ENCODE measurements at regions not wholly inside any gene's neighbourhood (a gene's known extent, or its start where the extent isn't known, plus 50 kb on each side); places are given as distances from the start of the nearest gene placed in this dataset.

DNA sequence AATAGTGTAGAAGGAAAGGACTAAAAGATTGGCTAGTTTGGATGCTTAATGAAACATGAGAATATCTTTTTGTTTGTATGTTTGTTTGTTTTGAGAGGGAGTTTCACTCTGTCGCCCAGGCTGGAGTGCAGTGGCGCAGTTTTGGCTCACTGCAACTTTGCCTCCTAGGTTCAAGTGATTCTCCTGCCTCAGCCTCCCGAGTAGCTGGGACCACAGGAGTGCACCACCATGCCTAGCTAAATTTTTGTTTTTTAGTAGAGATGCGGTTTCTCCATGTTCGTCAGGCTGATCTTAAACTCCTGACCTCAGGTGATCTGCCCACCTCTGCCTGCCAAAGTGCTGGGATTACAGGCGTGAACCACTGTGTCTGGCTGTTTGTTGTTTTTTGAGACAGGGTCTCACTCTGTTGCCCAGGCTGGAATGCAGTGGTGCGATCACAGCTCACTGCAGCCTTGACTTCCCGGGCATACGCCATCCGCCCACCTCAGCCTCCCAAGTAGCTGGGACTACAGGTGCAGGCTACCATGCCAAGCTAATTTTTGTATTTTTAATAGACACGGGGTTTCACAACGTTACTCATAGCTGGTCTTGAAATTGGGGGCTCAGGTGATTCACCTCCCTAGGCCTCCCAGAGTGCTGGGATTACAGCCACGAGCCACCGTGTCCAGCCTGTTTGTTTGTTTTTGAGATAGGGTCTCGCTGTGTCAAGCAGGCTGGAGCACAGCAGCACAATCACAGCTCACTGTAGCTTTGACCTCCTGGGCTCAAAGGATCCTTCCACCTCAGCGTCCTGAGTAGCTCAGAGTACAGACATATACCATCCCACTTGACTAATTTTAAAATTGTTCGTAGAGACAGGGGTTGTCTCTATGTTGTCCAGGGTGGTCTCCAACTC, 209.2 kb downstream of the MYCN start:
- no peaks in the 10 kb centered on the region for H3K9me3 ChIP-seq (ENCODE audit: control insufficient read depth, insufficient read depth, low read length)
- no peak overlapping the region for H3K4me3 ChIP-seq (ENCODE audit: low read depth, low read length)
- no peak overlapping the region for H3K27ac ChIP-seq (ENCODE audit: low read depth, low read length)
- no peak for DNase-seq (ENCODE audit: low read depth in 4 of 6, low spot score in 6 of 6)
- H3K27me3 ChIP-seq (ENCODE audit: control insufficient read depth, insufficient read depth, low read length): no peaks in the 10 kb centered on the region
- 91% methylated on average over 15 of the region's 17 CpGs for WGBS (ENCODE audit: insufficient coverage)
- H3K4me1 ChIP-seq (ENCODE audit: control insufficient read depth, insufficient read depth, low read length): no peaks in the 10 kb centered on the region
- no peaks in the 10 kb centered on the region for H3K36me3 ChIP-seq (ENCODE audit: control insufficient read depth, insufficient read depth, low read length)

DNA sequence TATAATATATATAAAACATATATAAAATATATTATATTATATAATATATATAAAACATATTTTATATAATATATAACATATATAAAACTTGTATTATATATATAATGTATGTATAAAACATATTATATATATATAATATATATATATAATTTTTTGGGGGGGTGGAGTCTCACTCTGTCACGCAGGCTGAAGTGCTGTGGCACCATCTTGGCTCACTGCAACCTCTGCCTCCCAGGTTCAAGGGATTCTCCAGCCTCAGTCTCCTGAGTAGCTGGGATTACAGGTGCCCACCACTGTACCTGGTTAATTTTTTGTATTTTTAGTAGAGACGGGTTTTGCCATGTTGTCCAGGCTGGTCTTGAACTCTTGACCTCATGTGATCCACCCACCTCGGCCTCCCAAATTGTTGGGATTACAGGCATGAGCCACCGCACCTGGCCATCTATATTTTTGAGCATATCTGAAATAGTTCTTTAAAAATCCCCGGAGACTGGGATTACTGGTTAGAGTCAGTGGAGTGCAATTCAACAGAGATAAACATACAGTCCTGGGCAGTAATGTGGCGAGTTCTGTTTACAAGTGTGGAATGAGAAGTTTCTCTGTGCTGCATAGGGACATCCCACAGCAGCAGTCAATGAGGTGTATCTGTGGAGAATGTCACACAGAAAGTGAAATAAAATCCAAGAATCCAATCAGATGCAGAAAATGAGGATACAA, 208.4 kb downstream of the MYCN start:
- H3K27me3 ChIP-seq (ENCODE audit: control insufficient read depth, insufficient read depth, low read length): no peaks in the 10 kb centered on the region
- no peak overlapping the region for H3K4me3 ChIP-seq (ENCODE audit: low read depth, low read length)
- no peaks in the 10 kb centered on the region for H3K36me3 ChIP-seq (ENCODE audit: control insufficient read depth, insufficient read depth, low read length)
- H3K9me3 ChIP-seq (ENCODE audit: control insufficient read depth, insufficient read depth, low read length): no peaks in the 10 kb centered on the region
- no peak overlapping the region for H3K27ac ChIP-seq (ENCODE audit: low read depth, low read length)
- H3K4me1 ChIP-seq (ENCODE audit: control insufficient read depth, insufficient read depth, low read length): no peaks in the 10 kb centered on the region
- DNase-seq (ENCODE audit: low read depth in 4 of 6, low spot score in 6 of 6): peak in 1 of 6 donors; percentile 22
- WGBS (ENCODE audit: insufficient coverage): 90% methylated on average over 4 of the region's 6 CpGs

DNA sequence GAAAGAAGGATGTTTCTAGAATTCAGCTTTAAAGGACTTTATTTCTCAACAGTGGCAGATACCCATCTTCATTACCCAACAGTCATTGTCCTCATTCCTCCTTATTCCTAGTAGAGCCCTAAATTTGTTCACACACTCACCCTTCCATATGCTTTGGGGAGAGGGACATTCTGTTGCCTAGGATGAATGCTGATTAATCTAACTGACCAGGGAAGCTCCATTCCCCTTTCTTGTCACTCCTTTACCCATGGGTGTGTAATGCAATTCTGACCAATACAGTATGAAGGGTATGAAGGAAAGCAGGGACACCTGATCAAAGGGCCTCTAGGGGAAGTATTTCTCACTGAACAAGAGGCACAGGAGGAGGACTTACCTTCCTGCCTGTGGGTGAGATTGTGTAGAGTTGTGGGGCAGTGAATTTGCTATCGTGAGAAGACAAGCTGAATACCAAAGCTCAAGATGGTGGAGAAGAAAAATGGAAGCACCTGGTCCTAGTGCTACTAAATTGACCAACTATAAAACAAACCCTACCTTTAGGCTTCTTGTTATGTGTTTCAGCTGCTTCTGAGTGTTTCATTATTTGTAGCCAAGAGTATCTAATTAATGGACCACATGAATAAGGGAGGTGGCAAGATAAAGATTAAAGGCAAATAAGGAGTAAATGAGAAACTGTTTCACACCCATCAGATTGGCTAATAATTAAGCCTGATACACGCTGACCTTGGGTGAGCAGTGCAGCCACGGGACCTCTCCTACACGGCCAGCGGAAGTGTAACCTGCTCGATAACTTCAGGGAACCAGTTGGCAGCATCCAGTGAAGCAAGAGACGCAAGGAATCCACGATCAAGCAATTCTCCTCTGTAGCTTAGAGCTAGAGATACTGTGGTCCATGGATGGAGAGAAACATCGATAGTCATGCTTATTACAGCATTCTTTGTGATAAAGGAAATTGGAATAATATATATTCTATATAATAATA, 202.3 kb downstream of the MYCN start:
- DNase-seq (ENCODE audit: low read depth in 4 of 6, low spot score in 6 of 6): no peak
- WGBS (ENCODE audit: insufficient coverage): 90% methylated on average over 2 of the region's 9 CpGs

DNA sequence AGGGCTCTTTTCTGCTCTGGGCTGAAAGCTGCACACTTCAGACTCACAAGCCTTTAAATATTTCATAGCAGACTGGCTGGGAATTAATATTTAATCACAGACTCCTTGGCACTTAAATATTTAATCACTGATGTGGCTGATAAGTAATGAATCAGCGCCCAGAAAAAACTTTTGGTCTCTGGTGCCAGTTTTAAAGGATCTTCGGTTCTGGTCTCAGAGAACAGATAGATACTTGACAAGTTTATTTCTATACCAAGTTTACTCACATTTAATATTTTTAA, 201.2 kb downstream of the MYCN start:
- Histone ChIP-seq H3K4me3 (ENCODE audit: low read depth, low read length) (no peak overlapping the region), H3K4me1 (ENCODE audit: control insufficient read depth, insufficient read depth, low read length) (no peaks in the 10 kb centered on the region), H3K9me3 (ENCODE audit: control insufficient read depth, insufficient read depth, low read length) (no peaks in the 10 kb centered on the region), H3K36me3 (ENCODE audit: control insufficient read depth, insufficient read depth, low read length) (no peaks in the 10 kb centered on the region), H3K27me3 (ENCODE audit: control insufficient read depth, insufficient read depth, low read length) (no peaks in the 10 kb centered on the region), H3K27ac (ENCODE audit: low read depth, low read length) (no peak overlapping the region)
- WGBS (ENCODE audit: insufficient coverage): no CpG with 5 or more reads among the region's 2 CpGs
- no peak for DNase-seq (ENCODE audit: low read depth in 4 of 6, low spot score in 6 of 6)

More for the DNA sequence above, 202.3 kb downstream of the MYCN start:
- Histone ChIP-seq H3K9me3 (ENCODE audit: control insufficient read depth, insufficient read depth, low read length) (no peaks in the 10 kb centered on the region), H3K36me3 (ENCODE audit: control insufficient read depth, insufficient read depth, low read length) (no peaks in the 10 kb centered on the region), H3K4me3 (ENCODE audit: low read depth, low read length) (no peak overlapping the region), H3K27ac (ENCODE audit: low read depth, low read length) (no peak overlapping the region), H3K27me3 (ENCODE audit: control insufficient read depth, insufficient read depth, low read length) (no peaks in the 10 kb centered on the region), H3K4me1 (ENCODE audit: control insufficient read depth, insufficient read depth, low read length) (no peaks in the 10 kb centered on the region)

DNA sequence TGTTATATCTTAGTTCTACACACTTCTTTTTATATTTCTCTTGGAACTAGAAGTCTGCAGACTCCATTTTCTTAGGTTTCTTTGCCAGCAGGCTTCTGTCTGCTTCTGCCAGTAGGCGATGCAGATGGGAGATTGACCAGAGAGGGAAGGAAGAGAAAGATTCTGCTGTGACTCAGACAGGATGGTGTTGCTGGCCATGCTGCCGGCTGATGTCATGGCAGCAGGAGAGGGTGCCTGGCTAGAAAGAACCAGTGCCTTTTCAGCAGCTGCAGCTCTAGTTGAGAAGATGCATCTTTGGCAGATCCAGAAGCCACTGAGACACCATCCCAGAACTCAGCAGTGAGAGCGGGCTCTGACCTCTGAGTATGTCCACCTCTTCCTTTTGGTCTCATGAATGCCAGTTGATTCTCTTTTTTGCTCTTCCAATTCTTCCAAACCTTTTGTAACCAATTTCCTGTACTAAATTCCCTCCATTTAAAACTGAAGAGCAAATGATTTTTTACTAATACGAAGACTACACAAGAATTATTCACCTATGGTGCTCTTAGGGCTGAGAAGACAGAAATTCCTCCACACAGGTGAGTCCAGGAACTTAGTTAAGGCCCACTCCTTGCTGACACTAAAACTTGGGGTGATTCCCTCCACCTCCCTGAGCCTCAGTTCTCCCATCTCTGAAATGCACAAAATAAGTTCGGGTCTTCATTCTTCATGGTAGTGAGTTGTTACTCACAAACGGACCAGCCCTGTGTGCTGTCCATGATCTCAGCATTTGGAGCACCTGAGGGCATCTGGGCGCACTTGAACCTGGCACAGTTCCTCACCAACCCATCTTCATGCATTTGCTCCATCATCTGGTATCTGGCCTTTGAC, 200.7 kb downstream of the MYCN start:
- H3K9me3 ChIP-seq (ENCODE audit: control insufficient read depth, insufficient read depth, low read length): no peaks in the 10 kb centered on the region
- 95% methylated on average over 6 of the region's 7 CpGs for WGBS (ENCODE audit: insufficient coverage)
- H3K27me3 ChIP-seq (ENCODE audit: control insufficient read depth, insufficient read depth, low read length): no peaks in the 10 kb centered on the region
- no peak for DNase-seq (ENCODE audit: low read depth in 4 of 6, low spot score in 6 of 6)
- H3K27ac ChIP-seq (ENCODE audit: low read depth, low read length): no peak overlapping the region
- no peaks in the 10 kb centered on the region for H3K36me3 ChIP-seq (ENCODE audit: control insufficient read depth, insufficient read depth, low read length)
- no peaks in the 10 kb centered on the region for H3K4me1 ChIP-seq (ENCODE audit: control insufficient read depth, insufficient read depth, low read length)
- H3K4me3 ChIP-seq (ENCODE audit: low read depth, low read length): no peak overlapping the region

DNA sequence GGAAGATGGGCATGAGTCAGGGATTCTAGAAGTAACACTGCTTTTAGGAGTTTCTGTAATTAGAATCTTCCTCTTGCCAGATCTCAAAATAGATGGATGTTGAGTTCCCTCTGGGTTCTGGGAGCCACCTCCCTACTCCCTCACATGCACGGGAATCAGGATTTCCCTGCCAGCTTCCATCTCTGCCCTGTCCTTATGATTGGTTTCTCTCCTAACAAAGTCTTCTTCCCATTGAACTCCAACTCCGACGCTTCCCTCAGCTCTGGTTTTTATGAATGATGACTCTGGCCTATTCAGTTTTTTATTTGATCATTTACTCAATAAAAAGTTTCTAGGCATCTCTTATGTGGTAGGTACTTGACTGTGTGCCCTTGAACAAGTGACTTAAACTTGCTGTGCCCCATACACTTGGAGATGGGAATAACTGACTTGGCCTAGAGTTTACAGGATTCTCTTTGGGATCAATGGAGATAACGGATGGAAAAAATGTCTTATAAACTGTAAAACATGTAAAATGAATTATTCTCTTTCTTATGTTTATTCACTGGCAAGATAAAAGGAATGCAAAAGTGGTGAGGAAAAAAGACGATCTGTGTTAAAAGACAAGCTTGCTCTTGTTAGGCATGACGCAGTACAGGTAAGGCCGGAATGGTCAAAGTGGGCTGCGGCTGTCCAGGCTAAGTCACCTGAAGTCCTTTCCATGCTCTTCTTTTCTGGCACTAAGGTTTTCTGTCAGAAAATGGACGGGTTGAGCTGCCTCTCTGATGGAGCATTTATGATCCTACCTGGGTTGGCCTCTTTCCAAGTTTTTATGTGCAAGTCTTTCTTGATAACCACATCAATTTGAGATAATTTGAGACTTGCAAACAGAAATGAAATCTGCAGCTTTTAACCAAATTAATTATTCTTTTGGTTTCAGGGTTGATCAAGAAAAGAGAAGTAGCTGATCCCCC, 199.6 kb downstream of the MYCN start:
- H3K36me3 ChIP-seq (ENCODE audit: control insufficient read depth, insufficient read depth, low read length): no peaks in the 10 kb centered on the region
- 88% methylated on average over 6 of the region's 9 CpGs for WGBS (ENCODE audit: insufficient coverage)
- H3K9me3 ChIP-seq (ENCODE audit: control insufficient read depth, insufficient read depth, low read length): no peaks in the 10 kb centered on the region
- no peak overlapping the region for H3K27ac ChIP-seq (ENCODE audit: low read depth, low read length)
- no peak for DNase-seq (ENCODE audit: low read depth in 4 of 6, low spot score in 6 of 6)
- no peaks in the 10 kb centered on the region for H3K4me1 ChIP-seq (ENCODE audit: control insufficient read depth, insufficient read depth, low read length)
- no peak overlapping the region for H3K4me3 ChIP-seq (ENCODE audit: low read depth, low read length)
- H3K27me3 ChIP-seq (ENCODE audit: control insufficient read depth, insufficient read depth, low read length): no peaks in the 10 kb centered on the region

DNA sequence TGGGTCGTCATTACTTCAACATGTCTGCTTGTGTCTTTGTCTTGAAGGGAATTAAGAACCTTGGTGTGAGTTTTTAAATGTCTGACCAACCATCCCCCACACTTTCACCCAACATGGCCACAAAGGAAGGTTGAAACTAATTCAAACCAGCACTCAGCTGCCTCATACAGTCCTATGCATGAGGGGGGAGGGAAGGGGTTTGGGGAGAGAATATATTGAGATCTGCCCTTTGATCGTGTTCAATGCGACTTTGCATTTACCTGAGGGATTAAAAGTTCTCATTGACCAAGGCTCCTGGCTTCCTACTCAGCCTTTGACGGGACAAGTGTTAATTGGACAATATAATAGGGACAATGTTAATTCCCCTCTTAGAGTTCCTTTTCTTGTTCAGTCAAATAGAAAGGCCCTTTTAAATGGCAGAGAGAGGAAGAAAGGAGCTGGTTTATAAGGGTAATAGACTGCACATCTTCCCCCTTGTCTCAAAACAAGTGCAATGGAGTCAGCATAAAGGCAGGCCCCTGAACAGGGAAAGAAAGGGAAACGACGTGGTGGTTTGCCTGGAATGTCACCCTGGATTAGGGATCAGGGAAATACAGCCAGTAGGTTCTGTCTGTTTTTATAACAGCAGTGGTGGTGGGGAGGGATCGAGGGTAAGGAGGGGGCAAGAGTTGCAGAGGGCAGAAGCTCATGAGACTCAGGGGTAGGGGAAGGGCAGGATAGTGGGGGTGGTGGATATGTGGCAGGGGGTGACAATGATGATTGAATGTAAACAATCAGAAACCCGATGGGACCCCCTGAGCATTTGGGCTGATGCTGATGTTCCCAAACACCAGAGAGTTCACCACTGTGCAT, 198.7 kb downstream of the MYCN start:
- no peaks in the 10 kb centered on the region for H3K9me3 ChIP-seq (ENCODE audit: control insufficient read depth, insufficient read depth, low read length)
- no peaks in the 10 kb centered on the region for H3K27me3 ChIP-seq (ENCODE audit: control insufficient read depth, insufficient read depth, low read length)
- H3K4me1 ChIP-seq (ENCODE audit: control insufficient read depth, insufficient read depth, low read length): no peaks in the 10 kb centered on the region
- no peaks in the 10 kb centered on the region for H3K36me3 ChIP-seq (ENCODE audit: control insufficient read depth, insufficient read depth, low read length)
- 22% methylated on average over 4 of the region's 8 CpGs for WGBS (ENCODE audit: insufficient coverage)
- no peak overlapping the region for H3K27ac ChIP-seq (ENCODE audit: low read depth, low read length)
- H3K4me3 ChIP-seq (ENCODE audit: low read depth, low read length): no peak overlapping the region
- no peak for DNase-seq (ENCODE audit: low read depth in 4 of 6, low spot score in 6 of 6)

Measured in spinal cord (tissue), 9 donors.